ENCODE measurements at regions not wholly inside any gene's neighbourhood (a gene's known extent, or its start where the extent isn't known, plus 50 kb on each side); places are given as distances from the start of the nearest gene placed in this dataset.

DNA sequence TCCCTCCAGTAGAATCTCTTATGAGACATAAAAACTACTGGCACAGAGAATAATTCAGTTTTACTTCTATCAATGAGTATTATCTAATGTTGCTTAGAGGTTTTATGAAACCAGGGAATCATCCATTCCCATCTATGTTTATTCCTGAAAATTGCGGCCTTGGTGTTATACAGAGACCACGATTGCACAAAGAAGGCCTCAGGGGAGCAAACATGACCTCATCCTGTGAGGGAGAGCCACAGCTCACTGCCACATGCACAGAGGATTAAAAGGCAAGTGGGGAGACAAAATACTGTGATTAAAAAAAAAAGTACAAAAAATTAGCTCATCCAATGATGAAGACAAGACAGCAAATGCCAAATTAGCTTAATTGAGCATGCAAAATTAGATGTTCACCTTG lies 111.8 kb upstream of the SLC35G4 start:
- TF ChIP-seq EZH2phosphoT487 (IDR thresholded peaks at IDR 0.05; ENCODE audit: borderline replicate concordance) (no peak), ELF1 (IDR thresholded peaks at IDR 0.05; ENCODE audit: borderline replicate concordance, low read depth) (no peak), POLR2AphosphoS5 (IDR thresholded peaks at IDR 0.05; ENCODE audit: low read depth, low read length) (no peak)
- TF ChIP-seq, protein P1, sequence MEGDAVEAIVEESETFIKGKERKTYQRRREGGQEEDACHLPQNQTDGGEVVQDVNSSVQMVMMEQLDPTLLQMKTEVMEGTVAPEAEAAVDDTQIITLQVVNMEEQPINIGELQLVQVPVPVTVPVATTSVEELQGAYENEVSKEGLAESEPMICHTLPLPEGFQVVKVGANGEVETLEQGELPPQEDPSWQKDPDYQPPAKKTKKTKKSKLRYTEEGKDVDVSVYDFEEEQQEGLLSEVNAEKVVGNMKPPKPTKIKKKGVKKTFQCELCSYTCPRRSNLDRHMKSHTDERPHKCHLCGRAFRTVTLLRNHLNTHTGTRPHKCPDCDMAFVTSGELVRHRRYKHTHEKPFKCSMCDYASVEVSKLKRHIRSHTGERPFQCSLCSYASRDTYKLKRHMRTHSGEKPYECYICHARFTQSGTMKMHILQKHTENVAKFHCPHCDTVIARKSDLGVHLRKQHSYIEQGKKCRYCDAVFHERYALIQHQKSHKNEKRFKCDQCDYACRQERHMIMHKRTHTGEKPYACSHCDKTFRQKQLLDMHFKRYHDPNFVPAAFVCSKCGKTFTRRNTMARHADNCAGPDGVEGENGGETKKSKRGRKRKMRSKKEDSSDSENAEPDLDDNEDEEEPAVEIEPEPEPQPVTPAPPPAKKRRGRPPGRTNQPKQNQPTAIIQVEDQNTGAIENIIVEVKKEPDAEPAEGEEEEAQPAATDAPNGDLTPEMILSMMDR (IDR thresholded peaks at IDR 0.05 in 2 of 3, conservative IDR thresholded peaks at IDR 0.05 in 1 of 3; ENCODE audit: borderline replicate concordance in 1 of 3, insufficient read depth in 1 of 3, low read depth in 2 of 3, low read length in 2 of 3): no peak

Measured in HCT116 (cell line).